Gastroesophageal sphincter (tissue), 4 donors: ENCODE measurements at regions not wholly inside any gene's neighbourhood (a gene's known extent, or its start where the extent isn't known, plus 50 kb on each side); places are given as distances from the start of the nearest gene placed in this dataset.

ENCODE experiments used
- ATAC-seq: fragments of 150-250 bp; one replicate; pipeline ENCODE4 v1.9.1; 2016; ENCODE audit warnings: mild to moderate bottlenecking, moderate library complexity
- H3K27ac ChIP-seq, 4 donors: fragments of 200-600 bp; sonication (generic) in 3 of 4; 1 replicate in 3 of 4; 2 replicates in 1 of 4; pipeline ENCODE4 v1.5.1; 2016 to 2019
- H3K27me3 ChIP-seq: fragments of 200-600 bp; sonication (generic); one replicate; pipeline ENCODE4 v1.5.1; 2019
- H3K36me3 ChIP-seq, 2 donors: fragments of 200-600 bp; sonication (generic); one replicate each; pipeline ENCODE4 v1.5.1; 2019; ENCODE audit warnings: control low read depth in 1 of 2
- H3K4me1 ChIP-seq, 3 donors: fragments of 200-600 bp; sonication (generic); 1 replicate in 2 of 3; 2 replicates in 1 of 3; pipeline ENCODE4 v1.5.1; 2016 to 2019; ENCODE audit warnings: control low read depth in 2 of 3
- H3K4me3 ChIP-seq, 2 donors: fragments of 200-600 bp; sonication (generic); one replicate each; pipeline ENCODE4 v1.5.1; 2019; ENCODE audit warnings: mild to moderate bottlenecking in 1 of 2, moderate library complexity in 1 of 2
- H3K9me3 ChIP-seq, 3 donors: fragments of 200-600 bp; sonication (generic); one replicate each; pipeline ENCODE4 v1.5.1; 2017 to 2019; ENCODE audit warnings: control low read depth in 2 of 3
- CTCF ChIP-seq, 4 experiments: fragments of 200-600 bp in 2 of 4; fragments of 450-650 bp in 2 of 4; sonication (generic) in 1 of 4; IDR thresholded peaks; one replicate each; pipeline ENCODE4 v1.5.1; 2017 to 2019; ENCODE audit warnings: antibody characterized with exemption in 4 of 4, mild to moderate bottlenecking in 2 of 4, moderate library complexity in 2 of 4
- EP300 ChIP-seq: sonication (generic); formaldehyde crosslinking; IDR thresholded peaks from one replicate; pipeline ENCODE4 v1.6.1; 2017; ENCODE audit warnings: antibody characterized with exemption, mild to moderate bottlenecking
- POLR2A ChIP-seq, 2 donors: fragments of 450-650 bp; IDR thresholded peaks; one replicate each; pipeline ENCODE4 v1.6.1; 2017; ENCODE audit warnings: antibody characterized with exemption in 2 of 2, mild to moderate bottlenecking in 2 of 2, moderate library complexity in 1 of 2
- POLR2AphosphoS5 ChIP-seq: sonication (generic); formaldehyde crosslinking; IDR thresholded peaks from one replicate; pipeline ENCODE4 v1.6.1; 2017; ENCODE audit warnings: antibody characterized with exemption
- WGBS, 2 donors: methylation state at CpG; one replicate each; pipeline ENCODE4 v1.1.5; 2018; ENCODE audit warnings: low coverage in 1 of 2; 5-methylcytosine and 5-hydroxymethylcytosine counted together

- no CpG with 5 or more reads among the region's 16 CpGs for WGBS, 2 donors
- no peak for ATAC-seq
- H3K27me3 ChIP-seq: peaks cover 13% of the 10 kb centered on the region
- no peak overlapping the region for H3K27ac ChIP-seq
- peaks cover 0 to 24% (median 0%) of the 10 kb centered on the region in 3 donors for H3K9me3 ChIP-seq
- H3K36me3 ChIP-seq: no peaks in the 10 kb centered on the region
- H3K4me1 ChIP-seq: no peaks in the 10 kb centered on the region
- no peak for TF ChIP-seq CTCF (IDR thresholded peaks at IDR 0.05)
- no peak for TF ChIP-seq POLR2A (IDR thresholded peaks at IDR 0.05)
- no peak for TF ChIP-seq EP300
- no peak for TF ChIP-seq POLR2AphosphoS5
- H3K4me3 ChIP-seq: no peak overlapping the region
Observed at GRCh38 chr20:60200305-60200918, 242.2 kb downstream of the CDH26 start.

DNA sequence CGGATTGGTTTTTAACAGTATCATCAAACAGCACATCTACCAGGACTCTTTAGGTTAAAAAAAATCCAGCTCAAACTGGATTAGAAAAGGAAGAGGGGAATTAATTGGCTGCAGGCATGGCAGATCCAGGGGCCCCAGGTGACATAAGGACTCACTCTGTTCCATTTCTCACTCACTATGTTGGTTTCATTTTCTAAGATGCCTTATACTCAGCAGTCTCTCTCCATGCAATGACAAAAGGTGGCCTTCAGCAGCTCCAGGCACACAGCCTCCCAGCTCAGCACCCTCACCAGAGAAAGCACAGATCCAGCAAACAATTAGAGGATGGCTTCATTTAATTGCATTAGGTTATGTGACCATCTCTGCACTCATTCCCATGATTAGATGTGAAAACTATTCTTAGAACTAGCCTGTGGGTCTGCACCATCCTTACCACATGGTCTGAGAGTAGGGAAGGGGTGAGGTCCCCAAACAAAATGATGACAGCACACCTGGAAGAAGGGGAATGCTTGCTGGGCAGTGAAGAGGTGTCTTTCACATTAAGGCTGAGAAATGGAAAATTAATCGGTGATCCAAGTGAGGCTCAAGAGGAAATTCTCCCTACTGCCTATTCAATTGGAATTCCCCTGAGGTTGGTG, 243.1 kb downstream of the CDH26 start:
- peaks cover 16% of the 10 kb centered on the region for H3K27me3 ChIP-seq
- H3K4me1 ChIP-seq: no peaks in the 10 kb centered on the region
- WGBS, 2 donors: 66% methylated on average over 2 of the region's 2 CpGs; no CpG with 5 or more reads in 1 of the 2 donors
- peaks cover 0 to 20% (median 0%) of the 10 kb centered on the region in 3 donors for H3K9me3 ChIP-seq
- H3K36me3 ChIP-seq: no peaks in the 10 kb centered on the region
- ATAC-seq: no peak
- H3K4me3 ChIP-seq: no peak overlapping the region
- H3K27ac ChIP-seq: no peak overlapping the region
- TF ChIP-seq EP300 (no peak), POLR2AphosphoS5 (no peak), CTCF (IDR thresholded peaks at IDR 0.05) (no peak), POLR2A (IDR thresholded peaks at IDR 0.05) (no peak)

DNA sequence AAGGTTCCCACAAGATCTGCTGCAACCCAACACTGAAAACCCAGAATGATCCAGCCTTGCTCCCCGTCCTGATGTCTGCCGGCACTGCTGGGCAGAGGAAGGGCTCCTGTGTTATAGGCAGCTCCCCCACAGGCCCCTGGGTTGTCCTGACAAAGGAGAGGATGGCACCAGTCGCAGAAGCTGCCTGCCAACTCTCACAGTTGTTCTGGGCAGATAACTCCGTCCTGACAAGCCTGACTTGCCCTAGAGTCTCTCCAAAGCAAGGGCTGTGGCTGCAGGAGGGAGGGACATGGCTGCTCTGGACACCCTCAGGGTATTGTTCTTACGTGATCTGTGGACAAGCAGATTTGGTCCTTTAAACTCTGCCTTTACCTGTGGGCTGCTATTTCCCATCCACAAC, 243.8 kb downstream of the CDH26 start:
- H3K4me1 ChIP-seq: no peaks in the 10 kb centered on the region
- no peaks in the 10 kb centered on the region for H3K36me3 ChIP-seq
- ATAC-seq: no peak
- H3K27ac ChIP-seq: no peak overlapping the region
- H3K9me3 ChIP-seq: peaks cover 0 to 20% (median 0%) of the 10 kb centered on the region in 3 donors
- WGBS, 2 donors: 63 to 90% methylated on average over 1 of the region's 5 CpGs
- TF ChIP-seq POLR2A (IDR thresholded peaks at IDR 0.05): no peak
- no peak for TF ChIP-seq EP300
- no peak for TF ChIP-seq POLR2AphosphoS5
- TF ChIP-seq CTCF (IDR thresholded peaks at IDR 0.05): no peak
- H3K27me3 ChIP-seq: peaks cover 20% of the 10 kb centered on the region
- no peak overlapping the region for H3K4me3 ChIP-seq

DNA sequence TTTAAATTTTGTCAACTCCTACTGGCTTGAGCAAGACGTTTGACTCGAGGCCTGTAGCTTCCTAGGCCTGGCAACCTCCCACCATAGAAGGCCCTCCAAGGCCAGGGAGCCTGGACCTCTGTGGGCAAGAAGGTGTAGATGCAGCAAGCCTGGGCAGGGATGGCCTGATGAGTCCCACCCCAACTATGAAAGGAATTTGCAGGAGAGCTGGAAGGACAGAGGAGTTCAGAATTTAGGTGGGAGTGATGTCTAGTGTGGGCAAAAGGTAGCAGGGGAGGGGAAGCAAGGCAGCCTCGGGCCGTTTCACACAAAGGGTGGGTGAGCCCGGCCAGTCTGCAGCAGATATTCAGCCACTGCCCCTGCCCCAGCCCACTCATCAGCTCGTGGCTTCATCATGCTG, 245.2 kb downstream of the CDH26 start:
- H3K4me1 ChIP-seq: no peaks in the 10 kb centered on the region
- no peak overlapping the region for H3K4me3 ChIP-seq
- H3K27me3 ChIP-seq: peaks cover 17% of the 10 kb centered on the region
- H3K9me3 ChIP-seq: peaks cover 0 to 13% (median 0%) of the 10 kb centered on the region in 3 donors
- H3K27ac ChIP-seq: no peak overlapping the region
- 70 to 76% methylated on average over 2 to 4 of the region's 6 CpGs for WGBS, 2 donors
- ATAC-seq: no peak
- H3K36me3 ChIP-seq: no peaks in the 10 kb centered on the region
- no peak for TF ChIP-seq CTCF (IDR thresholded peaks at IDR 0.05)

GRCh38 chr20:60204601-60205000, 246.4 kb downstream of the CDH26 start:
- 67 to 83% methylated on average over 2 to 4 of the region's 4 CpGs for WGBS, 2 donors
- H3K4me1 ChIP-seq: no peaks in the 10 kb centered on the region
- no peak overlapping the region for H3K27ac ChIP-seq
- H3K9me3 ChIP-seq: peaks cover 0 to 4% (median 0%) of the 10 kb centered on the region in 3 donors
- H3K4me3 ChIP-seq: no peak overlapping the region
- no peak for TF ChIP-seq EP300
- TF ChIP-seq POLR2A (IDR thresholded peaks at IDR 0.05): no peak
- TF ChIP-seq CTCF (IDR thresholded peaks at IDR 0.05): no peak
- TF ChIP-seq POLR2AphosphoS5: no peak
- ATAC-seq: no peak
- H3K36me3 ChIP-seq: no peaks in the 10 kb centered on the region
- H3K27me3 ChIP-seq: peaks cover 17% of the 10 kb centered on the region
